ENCODE measurements at regions not wholly inside any gene's neighbourhood (a gene's known extent, or its start where the extent isn't known, plus 50 kb on each side); places are given as distances from the start of the nearest gene placed in this dataset.

- no peak for DNase-seq (ENCODE audit: low spot score)
- H3K36me3 Mint-ChIP-seq (ENCODE audit: low read depth) = no peaks in the 10 kb centered on the region
- peaks cover 4% of the 10 kb centered on the region for H3K4me1 Mint-ChIP-seq (ENCODE audit: low read depth)
- no peaks in the 10 kb centered on the region for H3K9me3 Mint-ChIP-seq (ENCODE audit: low read depth)
- H3K27me3 Mint-ChIP-seq (ENCODE audit: low read depth) = no peaks in the 10 kb centered on the region
- H3K4me3 Mint-ChIP-seq (ENCODE audit: unreplicated experiment) = no peak overlapping the region
- no peak overlapping the region for H3K27ac Mint-ChIP-seq (ENCODE audit: unreplicated experiment)
- TF ChIP-seq, protein P1, sequence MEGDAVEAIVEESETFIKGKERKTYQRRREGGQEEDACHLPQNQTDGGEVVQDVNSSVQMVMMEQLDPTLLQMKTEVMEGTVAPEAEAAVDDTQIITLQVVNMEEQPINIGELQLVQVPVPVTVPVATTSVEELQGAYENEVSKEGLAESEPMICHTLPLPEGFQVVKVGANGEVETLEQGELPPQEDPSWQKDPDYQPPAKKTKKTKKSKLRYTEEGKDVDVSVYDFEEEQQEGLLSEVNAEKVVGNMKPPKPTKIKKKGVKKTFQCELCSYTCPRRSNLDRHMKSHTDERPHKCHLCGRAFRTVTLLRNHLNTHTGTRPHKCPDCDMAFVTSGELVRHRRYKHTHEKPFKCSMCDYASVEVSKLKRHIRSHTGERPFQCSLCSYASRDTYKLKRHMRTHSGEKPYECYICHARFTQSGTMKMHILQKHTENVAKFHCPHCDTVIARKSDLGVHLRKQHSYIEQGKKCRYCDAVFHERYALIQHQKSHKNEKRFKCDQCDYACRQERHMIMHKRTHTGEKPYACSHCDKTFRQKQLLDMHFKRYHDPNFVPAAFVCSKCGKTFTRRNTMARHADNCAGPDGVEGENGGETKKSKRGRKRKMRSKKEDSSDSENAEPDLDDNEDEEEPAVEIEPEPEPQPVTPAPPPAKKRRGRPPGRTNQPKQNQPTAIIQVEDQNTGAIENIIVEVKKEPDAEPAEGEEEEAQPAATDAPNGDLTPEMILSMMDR (IDR thresholded peaks at IDR 0.05) = no peak
These were observed 80.4 kb downstream of the EDNRB start for GRCh38 chr13:77838271-77838670.

GRCh38 chr13:77836423-77836822 lies 82.2 kb downstream of the EDNRB start:
- Mint-ChIP-seq H3K36me3 (ENCODE audit: low read depth) (no peaks in the 10 kb centered on the region), H3K27me3 (ENCODE audit: low read depth) (no peaks in the 10 kb centered on the region), H3K9me3 (ENCODE audit: low read depth) (no peaks in the 10 kb centered on the region), H3K27ac (ENCODE audit: unreplicated experiment) (no peak overlapping the region), H3K4me1 (ENCODE audit: low read depth) (peaks cover 9% of the 10 kb centered on the region), H3K4me3 (ENCODE audit: unreplicated experiment) (no peak overlapping the region)
- TF ChIP-seq, protein P1 (IDR thresholded peaks at IDR 0.05) = no peak
- DNase-seq (ENCODE audit: low spot score) = no peak

GRCh38 chr13:77833331-77833863 lies 85.2 kb downstream of the EDNRB start:
- Mint-ChIP-seq H3K36me3 (ENCODE audit: low read depth) (no peaks in the 10 kb centered on the region), H3K27me3 (ENCODE audit: low read depth) (peaks cover 1% of the 10 kb centered on the region), H3K4me1 (ENCODE audit: low read depth) (peaks cover 13% of the 10 kb centered on the region), H3K27ac (ENCODE audit: unreplicated experiment) (no peak overlapping the region), H3K9me3 (ENCODE audit: low read depth) (no peaks in the 10 kb centered on the region), H3K4me3 (ENCODE audit: unreplicated experiment) (no peak overlapping the region)
- TF ChIP-seq, protein P1 (IDR thresholded peaks at IDR 0.05) = no peak
- DNase-seq (ENCODE audit: low spot score) = no peak

DNA sequence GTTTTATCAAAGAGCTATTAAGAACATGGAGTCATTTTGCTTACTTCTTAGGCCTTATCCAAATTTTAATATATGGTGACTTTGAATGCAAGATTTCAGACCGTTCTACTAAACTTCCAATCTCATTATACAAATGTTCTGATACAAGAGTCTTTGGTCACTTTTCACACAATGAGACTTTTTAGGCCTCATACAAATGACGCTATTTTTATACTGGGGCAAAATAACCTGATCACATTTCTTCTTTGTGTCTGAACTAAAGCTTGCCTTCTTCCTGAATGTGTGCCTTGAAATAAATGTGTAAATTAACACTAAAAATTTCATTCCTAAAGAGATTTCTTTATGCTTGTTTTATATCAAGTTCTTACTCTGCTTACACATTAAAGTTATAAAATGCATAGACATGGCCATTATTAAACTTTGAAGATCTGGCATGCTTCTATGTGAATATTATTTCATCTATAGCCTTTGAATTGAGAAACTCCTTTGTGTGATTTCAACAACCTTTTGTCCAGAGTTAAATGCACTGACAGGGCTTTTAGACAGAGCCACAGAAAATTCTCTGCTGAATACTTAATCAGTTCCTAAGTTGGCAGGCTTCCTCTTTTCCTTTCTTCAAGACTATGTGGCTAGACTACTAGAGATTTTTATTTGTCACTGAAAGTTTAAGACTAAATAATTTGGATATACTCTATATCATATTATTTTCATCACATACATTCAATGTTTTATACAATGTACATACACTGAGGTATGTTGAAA lies 86.1 kb downstream of the EDNRB start:
- Mint-ChIP-seq H3K4me1 (ENCODE audit: low read depth) (peaks cover 13% of the 10 kb centered on the region), H3K9me3 (ENCODE audit: low read depth) (no peaks in the 10 kb centered on the region), H3K4me3 (ENCODE audit: unreplicated experiment) (no peak overlapping the region), H3K27ac (ENCODE audit: unreplicated experiment) (no peak overlapping the region), H3K36me3 (ENCODE audit: low read depth) (no peaks in the 10 kb centered on the region), H3K27me3 (ENCODE audit: low read depth) (peaks cover 1% of the 10 kb centered on the region)
- no peak for DNase-seq (ENCODE audit: low spot score)
- TF ChIP-seq, protein P1 (IDR thresholded peaks at IDR 0.05) = no peak

- H3K4me1 Mint-ChIP-seq (ENCODE audit: low read depth) = peaks cover 13% of the 10 kb centered on the region
These were observed 86.8 kb downstream of the EDNRB start for GRCh38 chr13:77831866-77832265.

More at GRCh38 chr13:77831866-77832265, 86.8 kb downstream of the EDNRB start:
- Mint-ChIP-seq H3K27ac (ENCODE audit: unreplicated experiment) (no peak overlapping the region), H3K9me3 (ENCODE audit: low read depth) (no peaks in the 10 kb centered on the region), H3K4me3 (ENCODE audit: unreplicated experiment) (no peak overlapping the region), H3K27me3 (ENCODE audit: low read depth) (peaks cover 1% of the 10 kb centered on the region), H3K36me3 (ENCODE audit: low read depth) (no peaks in the 10 kb centered on the region)
- TF ChIP-seq, protein P1 (IDR thresholded peaks at IDR 0.05) = no peak
- no peak for DNase-seq (ENCODE audit: low spot score)

Data from chondrocyte (in vitro differentiated cells).